ENCODE measurements at regions not wholly inside any gene's neighbourhood (a gene's known extent, or its start where the extent isn't known, plus 50 kb on each side); places are given as distances from the start of the nearest gene placed in this dataset.

DNA sequence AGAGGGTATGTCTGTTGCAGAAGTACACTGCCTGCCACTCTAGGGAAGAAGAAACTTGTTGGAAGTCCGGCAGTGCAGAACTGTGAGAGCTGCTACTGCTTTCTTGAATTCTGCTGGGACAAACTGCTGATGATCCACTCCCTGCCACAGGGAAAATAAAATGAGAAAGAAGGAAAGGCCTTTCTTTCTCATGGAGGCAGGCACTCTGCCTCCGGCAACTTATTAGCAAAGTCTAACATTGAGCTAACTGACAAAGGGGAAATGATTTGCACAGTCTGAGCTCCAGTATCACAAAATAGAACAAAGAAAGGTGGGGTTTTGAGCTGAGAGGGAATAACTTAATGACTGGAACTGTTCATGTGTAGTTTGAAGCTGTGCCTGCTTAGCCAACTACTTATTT lies 134.6 kb downstream of the AASDHPPT start:
- DNase-seq, result no peak

DNA sequence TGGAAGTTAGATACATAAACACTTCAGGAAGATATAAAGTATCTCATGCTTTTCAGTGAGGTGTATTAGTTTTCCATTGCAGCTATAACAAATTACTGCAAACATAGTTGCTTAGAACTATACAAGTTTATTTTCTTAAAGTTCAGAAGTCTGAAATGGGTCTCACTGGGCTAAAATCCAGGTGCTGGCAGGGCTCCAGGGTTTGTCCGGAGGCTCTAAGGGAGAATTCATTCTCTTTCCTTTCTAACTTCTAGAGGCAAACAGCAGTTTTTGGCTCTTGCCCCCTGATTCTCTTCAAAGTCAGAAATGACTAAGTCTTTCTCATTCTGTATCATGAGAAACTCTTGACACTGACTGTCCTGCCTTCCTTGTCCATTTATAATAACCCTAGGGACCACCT lies 138.8 kb downstream of the AASDHPPT start:
- no peak for DNase-seq

DNA sequence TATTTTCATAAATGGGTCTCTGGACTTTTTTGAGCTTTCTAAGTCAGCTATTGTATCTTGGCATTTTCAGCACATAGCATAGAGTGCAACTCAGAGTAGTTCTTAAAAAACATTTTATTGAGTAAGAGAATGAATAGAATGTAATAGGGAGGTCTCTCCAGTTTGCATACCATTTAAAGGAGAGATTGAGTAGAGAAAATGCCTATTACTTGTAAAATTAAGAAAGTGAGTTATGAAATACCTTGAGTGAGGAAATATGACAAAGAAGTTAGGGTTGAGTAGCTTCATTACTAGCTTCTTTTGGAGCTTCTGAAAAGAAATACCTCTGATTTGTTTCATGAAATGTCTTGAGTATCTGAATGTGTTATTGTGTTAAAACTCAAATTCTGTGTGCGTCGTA lies 140.0 kb downstream of the AASDHPPT start:
- no peak for DNase-seq

DNA sequence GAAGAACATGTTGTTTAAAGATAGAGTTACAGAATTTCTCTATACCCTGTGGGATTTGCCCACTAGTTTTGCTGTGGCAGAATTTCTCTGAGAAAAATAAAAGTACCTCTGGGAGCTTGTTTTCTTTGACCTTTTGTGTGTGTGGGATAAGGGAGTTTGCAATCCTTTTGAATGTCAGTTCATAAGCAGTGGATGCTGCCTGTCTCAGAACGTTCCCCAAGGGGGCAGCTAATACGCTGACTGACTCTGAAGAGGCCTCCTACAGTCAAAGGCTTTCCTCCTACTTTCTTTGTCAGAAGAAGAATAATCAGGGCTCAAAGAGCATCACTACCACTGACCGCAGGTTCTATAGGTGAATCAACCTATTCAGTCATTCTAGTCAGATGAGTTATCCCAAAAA lies 140.6 kb downstream of the AASDHPPT start:
- DNase-seq, result no peak

DNA sequence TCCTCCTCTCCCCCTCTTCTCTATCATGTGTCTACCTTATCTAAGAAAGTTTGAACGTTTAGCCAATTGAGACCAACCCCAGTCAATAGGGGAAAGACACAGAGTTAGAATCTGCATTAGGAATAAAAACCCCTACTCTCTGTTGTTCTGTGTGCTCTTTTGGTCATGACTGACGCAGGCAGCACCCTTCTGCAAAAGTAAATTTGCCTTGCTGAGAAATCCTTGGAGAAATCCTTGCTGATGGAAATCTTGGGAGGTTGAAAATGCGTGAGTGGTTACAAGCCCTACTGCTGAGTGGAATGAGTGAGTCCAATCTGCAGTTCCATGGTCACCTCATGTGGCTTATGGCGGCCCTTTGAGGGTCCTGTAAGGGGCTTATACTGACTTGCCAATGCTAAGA lies 145.2 kb downstream of the AASDHPPT start:
- no peak for DNase-seq

DNA sequence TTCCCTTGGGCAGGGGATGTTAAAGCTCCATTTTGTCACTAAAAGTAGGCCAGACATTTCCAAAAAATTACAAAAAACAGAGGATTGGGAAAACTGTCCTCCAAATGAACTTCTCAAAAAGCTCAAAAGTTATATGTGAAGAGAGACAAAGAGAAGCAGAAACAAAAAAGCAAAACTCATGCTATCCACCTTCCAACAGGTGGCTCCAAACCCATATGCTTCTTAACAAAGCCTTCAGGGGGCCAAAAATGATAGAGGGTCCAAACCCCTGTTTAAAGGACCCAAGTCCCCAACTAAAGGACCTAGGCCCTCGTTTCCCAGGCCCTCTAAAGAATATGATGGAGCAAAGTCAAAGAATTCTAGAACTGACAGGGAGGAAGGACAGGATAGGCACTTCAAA lies 146.7 kb downstream of the AASDHPPT start:
- DNase-seq, result no peak

DNA sequence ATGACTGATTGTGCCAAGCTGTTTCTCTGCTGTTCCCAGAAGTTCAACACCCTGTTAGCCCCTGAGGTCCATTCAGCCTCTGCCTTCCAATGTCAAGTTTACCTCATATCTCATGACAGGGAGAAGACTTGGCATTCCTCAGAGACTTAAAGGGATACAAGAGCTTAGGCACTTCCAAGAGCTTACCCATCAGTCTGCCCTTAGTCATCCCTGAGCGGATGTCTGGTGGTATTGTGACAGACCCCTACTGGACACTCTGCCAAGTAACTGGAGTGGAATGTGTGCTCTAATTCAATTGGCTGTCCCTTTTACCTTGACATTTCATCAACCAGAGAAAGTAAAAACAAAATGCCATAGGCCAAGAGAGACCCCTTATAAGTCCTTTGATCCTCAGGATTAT lies 151.5 kb downstream of the AASDHPPT start:
- no peak for DNase-seq

DNA sequence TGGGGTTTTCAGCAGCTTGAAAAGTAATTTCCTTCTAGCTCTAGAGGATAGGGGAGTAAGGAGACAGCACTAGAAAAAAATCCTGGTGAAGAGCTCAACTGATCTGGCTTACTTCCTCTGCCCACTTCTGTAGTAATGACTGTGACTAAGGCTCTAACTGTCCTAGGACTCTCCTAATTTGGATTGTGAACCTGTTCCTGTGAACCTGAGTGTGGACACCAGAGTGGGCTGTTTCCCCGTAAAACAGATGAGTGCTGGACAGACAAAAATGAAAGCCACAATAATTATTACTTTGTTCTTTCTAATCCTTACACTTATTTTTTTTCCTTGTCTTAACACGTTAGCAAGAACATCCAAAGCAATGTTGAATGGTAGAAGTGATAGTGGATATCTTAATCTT lies 154.1 kb downstream of the AASDHPPT start:
- peak in 1 of 56 donors; percentile 1 for DNase-seq

DNA sequence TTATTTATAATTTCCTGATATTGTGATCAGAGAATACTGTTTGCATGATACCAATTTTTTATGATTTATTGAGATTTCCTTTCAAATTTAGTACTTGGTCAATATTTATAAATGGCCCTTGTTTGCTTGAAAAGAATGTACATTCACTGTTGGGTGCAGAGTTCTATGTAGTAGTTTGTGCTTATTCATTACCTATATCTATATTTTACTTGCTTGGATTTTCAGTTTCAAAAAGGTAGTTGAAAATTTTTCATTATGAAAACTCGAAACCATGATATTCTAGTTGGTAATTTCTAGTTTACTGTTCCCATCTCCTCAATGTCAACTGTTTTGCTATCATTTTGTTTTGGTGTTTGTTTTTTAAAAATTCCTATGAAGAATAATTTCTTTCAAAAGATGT lies 155.7 kb downstream of the AASDHPPT start:
- no peak for DNase-seq

DNA sequence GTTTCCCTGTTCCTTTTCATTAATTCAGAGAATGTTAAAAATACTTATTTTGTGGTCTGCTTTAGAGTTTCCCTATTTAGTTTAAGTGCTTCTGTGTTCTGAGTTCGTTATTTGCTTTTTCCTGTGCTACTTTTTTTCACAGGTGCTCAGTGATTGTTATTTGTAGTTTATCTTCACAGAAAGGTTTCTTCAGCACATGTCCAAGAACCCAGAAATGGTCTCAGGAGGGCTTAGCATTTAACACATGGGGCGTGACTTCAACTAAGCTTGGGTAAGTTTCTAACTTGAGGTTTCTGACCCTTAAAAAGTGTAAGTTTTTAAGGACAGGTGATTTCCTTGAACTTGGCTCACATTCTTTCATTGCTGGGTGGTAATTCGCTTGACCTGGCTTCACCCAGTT lies 157.3 kb downstream of the AASDHPPT start:
- DNase-seq, result no peak

DNA sequence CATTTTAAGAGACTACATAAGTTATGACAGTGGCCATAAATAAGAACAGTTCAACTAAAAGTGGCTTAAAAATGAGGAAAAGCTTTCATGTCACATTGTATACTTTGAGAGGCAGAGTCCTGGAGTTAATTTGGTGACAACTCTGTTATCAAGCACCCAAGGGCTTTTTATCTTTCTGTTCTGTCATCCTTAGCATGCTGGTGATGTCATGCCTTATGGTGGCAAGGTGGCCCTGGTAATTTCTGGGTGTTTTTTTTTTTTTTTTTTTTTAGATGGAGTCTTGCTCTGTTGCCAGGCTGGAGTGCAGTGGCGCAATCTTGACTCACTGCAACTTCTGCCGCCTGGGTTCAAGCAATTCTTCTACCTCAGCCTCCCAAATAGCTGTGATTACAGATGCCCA lies 158.8 kb downstream of the AASDHPPT start:
- DNase-seq, result no peak

DNA sequence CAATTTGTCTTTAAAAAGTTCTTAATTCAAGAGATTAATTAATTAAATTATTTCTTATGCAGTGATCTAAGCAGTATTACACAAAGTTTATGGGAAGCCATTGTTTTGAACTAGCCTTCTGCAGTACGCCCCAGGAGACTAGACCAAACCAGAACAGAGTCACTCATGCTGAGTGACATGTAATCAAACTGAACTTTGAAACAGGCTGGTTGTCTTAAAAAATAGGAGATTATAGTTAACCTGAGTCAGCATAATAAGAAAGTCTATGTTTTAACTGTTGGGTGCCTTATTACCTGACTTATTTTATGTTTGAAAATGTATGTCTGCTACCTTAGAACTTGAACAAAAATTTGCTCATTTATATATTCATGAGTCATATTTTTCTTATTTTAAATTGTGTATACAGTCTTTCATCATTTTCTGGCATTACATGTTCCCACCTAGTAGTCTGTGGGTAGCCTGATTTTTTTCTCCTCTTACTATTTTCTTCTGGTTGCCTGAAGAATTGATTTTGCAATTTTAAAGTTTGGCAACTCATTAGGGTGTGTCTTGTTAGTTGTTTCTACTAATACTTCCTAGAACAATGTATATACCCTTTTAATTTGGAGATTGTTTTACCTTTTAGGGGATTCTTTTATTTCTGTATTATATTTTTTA lies 161.4 kb downstream of the AASDHPPT start:
- DNase-seq, result no peak

DNA sequence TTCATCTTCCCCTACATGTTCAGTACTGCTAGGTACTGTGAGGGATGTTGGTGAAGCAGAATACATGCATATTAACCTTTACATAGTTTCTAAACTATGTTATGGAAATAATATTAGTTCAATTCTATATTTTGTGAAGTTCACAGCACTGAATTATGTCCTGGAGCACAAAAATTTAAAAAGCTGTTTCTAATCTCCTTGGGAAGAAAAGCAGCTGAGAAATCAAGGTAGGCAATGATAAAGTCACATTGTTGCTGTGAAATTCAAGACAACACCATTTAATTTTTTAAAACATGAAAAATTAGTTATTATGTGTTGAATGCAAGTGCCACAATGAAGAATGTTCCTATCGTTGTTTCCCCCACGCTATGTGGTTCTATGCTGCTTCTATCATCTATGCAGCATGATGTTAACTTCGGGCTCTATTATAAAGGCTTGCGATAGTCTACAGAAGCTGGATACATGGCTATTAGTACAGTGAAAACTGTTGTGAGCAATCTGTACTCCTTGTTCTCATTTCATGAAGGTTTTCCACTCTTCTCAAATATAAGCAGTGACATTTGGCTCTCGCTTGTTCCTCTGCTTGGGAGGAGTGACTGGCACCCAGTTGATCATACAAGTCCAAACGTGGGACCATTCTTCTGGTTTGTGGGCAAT lies 164.3 kb downstream of the AASDHPPT start:
- DNase-seq, result no peak

DNA sequence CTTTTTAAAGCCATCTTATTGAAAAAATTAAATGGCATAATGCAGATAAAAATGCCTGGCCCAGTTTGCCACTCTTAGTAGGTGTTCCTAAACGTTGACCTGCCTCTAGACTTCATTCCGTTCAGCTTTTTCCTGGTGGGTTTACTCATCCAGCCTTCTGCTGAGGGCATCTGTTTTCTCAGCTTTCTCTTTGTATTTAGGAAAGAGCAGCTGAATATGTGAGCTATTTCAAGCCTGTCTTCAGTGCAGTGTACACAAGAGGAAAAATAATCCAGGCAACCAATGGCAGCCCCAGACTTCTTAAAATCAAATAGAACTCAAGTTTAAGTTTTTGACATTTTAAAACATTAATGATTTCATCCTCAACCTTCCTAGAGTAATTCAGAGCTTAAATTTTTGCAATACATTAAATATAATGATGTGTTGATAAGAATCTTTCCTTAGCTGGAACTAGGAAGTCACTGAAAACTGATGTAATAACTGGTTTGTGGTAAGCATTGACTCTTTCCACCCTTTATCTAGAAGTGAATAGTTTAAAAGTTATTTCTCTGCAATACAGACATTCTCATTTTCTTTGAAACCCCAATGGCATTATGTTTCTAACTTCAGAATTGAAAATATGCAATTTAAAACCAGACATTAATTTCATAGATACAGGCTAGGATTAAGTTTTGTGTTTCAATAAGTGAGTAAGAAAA lies 165.4 kb downstream of the AASDHPPT start:
- no peak for DNase-seq

DNA sequence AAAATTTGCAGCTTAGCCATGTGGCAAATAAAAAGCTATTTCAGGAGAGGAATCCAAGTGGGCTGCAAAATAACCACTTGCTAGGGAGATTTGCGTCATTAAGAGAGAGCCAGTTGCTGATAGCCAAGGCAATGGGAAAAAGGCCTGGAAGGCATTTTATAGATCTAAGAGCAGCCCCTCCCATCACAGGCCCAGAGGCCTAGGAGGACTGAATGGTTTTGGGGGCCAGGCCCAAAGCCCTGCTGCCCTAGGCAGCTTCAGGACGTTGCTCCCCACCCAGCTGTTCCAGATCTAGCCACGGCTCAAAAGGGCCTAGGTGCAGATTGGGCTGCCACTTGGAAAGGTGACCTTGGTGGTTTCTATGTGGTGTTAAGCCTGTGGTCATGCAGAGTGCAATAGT lies 169.0 kb downstream of the AASDHPPT start:
- DNase-seq, result no peak

DNA sequence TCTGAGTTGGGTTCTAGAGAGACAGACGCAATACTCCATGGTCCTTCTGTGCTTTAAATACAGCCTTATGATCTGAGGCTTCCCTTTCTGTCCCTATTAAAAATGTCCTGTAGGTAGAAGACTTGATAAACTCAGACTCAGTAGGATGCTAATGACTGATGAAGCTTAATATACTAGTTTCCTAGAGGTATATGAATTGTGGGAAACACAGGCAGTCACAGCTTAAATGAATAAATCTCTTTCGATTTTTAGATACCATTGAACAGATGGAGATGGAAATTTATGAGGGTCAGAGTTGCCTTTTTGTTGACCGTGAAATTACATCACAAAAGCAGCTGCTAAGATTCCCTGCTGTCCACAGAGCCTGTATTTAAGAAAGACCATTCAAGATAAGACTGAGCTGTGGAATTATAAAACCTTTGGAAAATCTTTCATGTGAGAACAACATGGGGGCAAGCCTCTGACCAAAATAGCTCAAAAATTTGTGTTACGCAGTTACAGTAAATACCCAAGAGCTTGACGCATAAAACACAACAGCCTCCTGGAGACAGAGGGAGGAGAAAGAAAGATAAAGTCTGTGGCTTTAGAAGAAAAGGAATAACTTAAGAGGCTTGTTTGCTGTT lies 172.3 kb downstream of the AASDHPPT start:
- DNase-seq, result no peak

DNA sequence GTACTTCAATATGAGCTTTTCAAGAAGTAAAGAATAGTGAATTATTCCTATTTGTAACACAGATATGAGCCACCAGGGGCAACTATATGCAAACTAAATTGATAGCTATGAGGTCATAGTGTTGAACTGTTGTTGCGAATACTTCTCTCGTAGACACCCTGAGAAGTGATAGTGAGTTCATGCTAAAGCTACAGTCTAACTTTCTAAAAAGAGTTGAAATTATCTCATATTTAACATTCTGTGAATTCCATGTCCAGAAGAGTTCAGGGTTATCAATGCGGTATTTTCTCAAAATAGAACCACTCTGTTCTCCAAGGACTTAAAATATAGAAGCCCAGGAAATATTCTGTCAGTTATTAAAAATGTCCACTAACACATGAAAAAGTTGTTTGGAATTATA lies 185.4 kb downstream of the AASDHPPT start:
- no peak for DNase-seq

DNA sequence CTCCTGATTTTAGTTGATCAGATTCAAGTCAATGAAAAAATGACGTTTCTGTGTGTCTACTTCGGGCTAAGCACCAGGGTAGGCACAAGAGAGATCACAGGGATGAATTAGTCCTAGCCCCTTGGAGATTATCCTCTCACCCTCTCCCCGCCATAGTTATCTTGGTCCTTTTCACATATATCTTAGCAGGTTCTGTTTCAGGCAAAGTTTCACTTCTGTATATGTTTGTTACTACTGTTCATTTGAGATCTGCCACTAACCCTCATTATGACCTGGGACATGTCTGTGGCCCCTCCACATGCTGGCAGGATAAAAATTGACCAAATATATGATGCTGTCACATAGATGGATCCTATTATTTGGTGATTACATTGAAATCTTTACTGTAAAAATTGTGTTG lies 186.1 kb downstream of the AASDHPPT start:
- DNase-seq, result no peak

DNA sequence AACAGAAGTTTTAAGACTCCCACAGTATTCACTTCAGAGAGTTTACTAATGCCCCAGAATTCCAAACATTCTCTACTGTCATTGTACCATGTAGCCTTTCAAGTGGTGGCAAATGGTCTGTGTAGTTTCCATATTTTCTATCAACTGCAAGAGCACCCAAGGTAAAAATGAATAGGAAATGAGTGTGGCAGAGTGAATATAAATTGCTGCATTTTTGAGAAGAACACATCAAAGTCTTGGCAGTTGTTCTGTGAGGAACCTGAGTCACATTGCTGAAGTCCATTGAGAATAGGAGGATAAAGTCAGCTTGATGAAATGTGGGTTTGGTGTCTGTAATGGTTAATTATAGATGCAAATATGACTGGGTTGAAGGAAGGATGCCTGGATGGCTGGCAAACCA lies 193.6 kb downstream of the AASDHPPT start:
- DNase-seq, result no peak

DNA sequence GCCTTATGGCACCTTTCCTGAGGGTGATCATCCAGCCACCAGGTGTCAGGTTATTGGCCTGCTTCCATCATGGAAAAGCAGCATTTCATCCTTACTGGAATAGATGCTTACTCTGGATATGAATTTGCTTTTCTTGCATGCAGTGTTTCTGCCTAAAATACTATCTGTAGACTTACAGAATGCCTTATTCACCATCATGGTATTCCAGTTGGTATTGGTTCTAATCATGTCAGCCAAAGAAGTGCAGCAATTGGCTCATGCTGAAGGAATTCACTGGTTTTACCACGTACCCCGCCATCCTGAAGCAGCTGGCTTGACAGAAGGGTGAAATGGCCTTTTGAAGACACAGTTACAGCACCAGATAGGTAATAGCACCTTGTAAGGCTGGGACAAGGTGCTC lies 194.2 kb downstream of the AASDHPPT start:
- DNase-seq, result no peak

DNA sequence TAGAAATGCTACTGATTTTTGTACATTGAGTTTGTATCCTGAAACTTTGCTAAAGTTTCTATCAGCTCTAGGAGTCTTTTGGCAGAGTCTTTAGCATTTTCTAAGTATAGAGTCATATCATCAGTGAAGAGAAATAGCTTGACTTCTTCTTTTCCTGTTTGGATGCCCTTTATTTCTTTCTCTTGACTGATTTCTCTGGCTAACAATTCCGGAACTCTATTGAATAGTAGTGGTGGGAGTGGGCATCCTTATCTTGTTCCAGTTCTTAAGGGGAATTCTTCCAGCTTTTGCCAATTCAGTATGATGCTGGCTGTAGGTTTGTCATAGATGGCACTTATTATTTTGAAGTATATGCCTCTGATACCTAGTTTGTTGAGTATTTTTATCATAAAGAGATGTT lies 197.7 kb downstream of the AASDHPPT start:
- DNase-seq, result no peak

DNA sequence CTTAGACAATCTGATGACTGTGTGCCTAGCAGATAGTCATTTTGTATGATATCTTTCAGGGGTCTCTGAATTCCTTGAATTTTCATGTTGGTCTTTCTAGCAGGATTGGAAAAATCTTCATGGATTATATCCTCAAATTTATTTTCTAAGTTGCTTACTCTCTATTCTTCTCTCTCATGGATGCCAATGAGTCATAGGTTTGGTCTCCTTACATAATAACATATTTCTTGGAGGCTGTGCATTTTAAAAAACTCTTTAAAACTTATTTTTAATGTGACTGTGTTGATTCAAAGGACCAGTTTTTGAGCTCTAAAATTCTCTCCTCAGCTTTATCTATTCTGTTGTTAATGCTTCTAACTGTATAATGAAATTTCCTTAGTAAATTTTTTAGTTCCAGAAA lies 198.7 kb downstream of the AASDHPPT start:
- DNase-seq, result no peak

Measured in amygdala (tissue), 56 donors.